A673 (cell line): ENCODE measurements at regions not wholly inside any gene's neighbourhood (a gene's known extent, or its start where the extent isn't known, plus 50 kb on each side); places are given as distances from the start of the nearest gene placed in this dataset.

Experiments used
- CTCF ChIP-seq: fragments of 300-800, 200-600 bp; sonication (generic); conservative IDR thresholded peaks from 2 replicates; pipeline ENCODE4 v1.5.1; 2017; ENCODE audit warnings: low read depth, mild to moderate bottlenecking, antibody characterized with exemption, low read length, moderate library complexity, mixed read lengths
- EZH2 ChIP-seq: fragments of 200-600 bp; sonication (generic); IDR thresholded peaks from 2 replicates; pipeline ENCODE4 v1.6.1; 2017; ENCODE audit warnings: borderline replicate concordance, low read depth, mild to moderate bottlenecking, mixed read lengths, antibody characterized with exemption, low read length; ENCODE audit not compliant: poor library complexity, severe bottlenecking

GRCh38 chrX:20595928-20596575, 329.3 kb upstream of the RPS6KA3 start:
- TF ChIP-seq CTCF = no peak
- no peak for TF ChIP-seq EZH2
